ENCODE measurements at regions not wholly inside any gene's neighbourhood (a gene's known extent, or its start where the extent isn't known, plus 50 kb on each side); places are given as distances from the start of the nearest gene placed in this dataset.

GRCh38 chr4:136414981-136415380, 1117.3 kb downstream of the PCDH18 start:
- DNase-seq (ENCODE audit: low spot score) = no peak

GRCh38 chr4:136412708-136413107, 1119.6 kb downstream of the PCDH18 start:
- DNase-seq (ENCODE audit: low spot score) = no peak

- DNase-seq (ENCODE audit: low spot score) = no peak
These were observed 1131.5 kb downstream of the PCDH18 start for GRCh38 chr4:136400829-136401228.

GRCh38 chr4:136395212-136395722, 1137.0 kb downstream of the PCDH18 start:
- no peak for DNase-seq (ENCODE audit: low spot score)

- no peak for DNase-seq (ENCODE audit: low spot score)
These were observed 1139.7 kb downstream of the PCDH18 start for GRCh38 chr4:136392576-136392975.

- no peak for DNase-seq (ENCODE audit: low spot score)
These were observed 1141.5 kb downstream of the PCDH18 start for GRCh38 chr4:136390824-136391223.

- no peak for DNase-seq (ENCODE audit: low spot score)
These were observed 1149.2 kb downstream of the PCDH18 start for GRCh38 chr4:136383082-136383481.

GRCh38 chr4:136371231-136371630, 1161.1 kb downstream of the PCDH18 start:
- DNase-seq (ENCODE audit: low spot score) = no peak

- DNase-seq (ENCODE audit: low spot score) = no peak
These were observed 1163.2 kb downstream of the PCDH18 start for GRCh38 chr4:136369073-136369472.

- DNase-seq (ENCODE audit: low spot score) = no peak
These were observed 1174.7 kb downstream of the PCDH18 start for GRCh38 chr4:136357556-136357955.

GRCh38 chr4:136355970-136356369, 1176.3 kb downstream of the PCDH18 start:
- DNase-seq (ENCODE audit: low spot score) = no peak

- DNase-seq (ENCODE audit: low spot score) = no peak
These were observed 1189.0 kb downstream of the PCDH18 start for GRCh38 chr4:136343340-136343739.

GRCh38 chr4:136342666-136343065, 1189.6 kb downstream of the PCDH18 start:
- no peak for DNase-seq (ENCODE audit: low spot score)

GRCh38 chr4:136337216-136337615, 1195.1 kb downstream of the PCDH18 start:
- no peak for DNase-seq (ENCODE audit: low spot score)

- DNase-seq (ENCODE audit: low spot score) = no peak
These were observed 1195.8 kb downstream of the PCDH18 start for GRCh38 chr4:136336479-136336878.

- DNase-seq (ENCODE audit: low spot score) = no peak
These were observed 1203.1 kb downstream of the PCDH18 start for GRCh38 chr4:136329042-136329662.

GRCh38 chr4:136328131-136328530, 1204.2 kb downstream of the PCDH18 start:
- DNase-seq (ENCODE audit: low spot score) = no peak

- DNase-seq (ENCODE audit: low spot score) = no peak
These were observed 1211.9 kb downstream of the PCDH18 start for GRCh38 chr4:136320465-136320813.

GRCh38 chr4:136319789-136320464, 1212.4 kb downstream of the PCDH18 start:
- no peak for DNase-seq (ENCODE audit: low spot score)

GRCh38 chr4:136316961-136317360, 1215.3 kb downstream of the PCDH18 start:
- no peak for DNase-seq (ENCODE audit: low spot score)

GRCh38 chr4:136314686-136315085, 1217.6 kb downstream of the PCDH18 start:
- DNase-seq (ENCODE audit: low spot score) = no peak

GRCh38 chr4:136311774-136312173, 1220.5 kb downstream of the PCDH18 start:
- DNase-seq (ENCODE audit: low spot score) = no peak

- DNase-seq (ENCODE audit: low spot score) = no peak
These were observed 1224.5 kb downstream of the PCDH18 start for GRCh38 chr4:136307765-136308164.

GRCh38 chr4:136306361-136306760, 1225.9 kb downstream of the PCDH18 start:
- no peak for DNase-seq (ENCODE audit: low spot score)
